ENCODE measurements at regions not wholly inside any gene's neighbourhood (a gene's known extent, or its start where the extent isn't known, plus 50 kb on each side); places are given as distances from the start of the nearest gene placed in this dataset.

DNA sequence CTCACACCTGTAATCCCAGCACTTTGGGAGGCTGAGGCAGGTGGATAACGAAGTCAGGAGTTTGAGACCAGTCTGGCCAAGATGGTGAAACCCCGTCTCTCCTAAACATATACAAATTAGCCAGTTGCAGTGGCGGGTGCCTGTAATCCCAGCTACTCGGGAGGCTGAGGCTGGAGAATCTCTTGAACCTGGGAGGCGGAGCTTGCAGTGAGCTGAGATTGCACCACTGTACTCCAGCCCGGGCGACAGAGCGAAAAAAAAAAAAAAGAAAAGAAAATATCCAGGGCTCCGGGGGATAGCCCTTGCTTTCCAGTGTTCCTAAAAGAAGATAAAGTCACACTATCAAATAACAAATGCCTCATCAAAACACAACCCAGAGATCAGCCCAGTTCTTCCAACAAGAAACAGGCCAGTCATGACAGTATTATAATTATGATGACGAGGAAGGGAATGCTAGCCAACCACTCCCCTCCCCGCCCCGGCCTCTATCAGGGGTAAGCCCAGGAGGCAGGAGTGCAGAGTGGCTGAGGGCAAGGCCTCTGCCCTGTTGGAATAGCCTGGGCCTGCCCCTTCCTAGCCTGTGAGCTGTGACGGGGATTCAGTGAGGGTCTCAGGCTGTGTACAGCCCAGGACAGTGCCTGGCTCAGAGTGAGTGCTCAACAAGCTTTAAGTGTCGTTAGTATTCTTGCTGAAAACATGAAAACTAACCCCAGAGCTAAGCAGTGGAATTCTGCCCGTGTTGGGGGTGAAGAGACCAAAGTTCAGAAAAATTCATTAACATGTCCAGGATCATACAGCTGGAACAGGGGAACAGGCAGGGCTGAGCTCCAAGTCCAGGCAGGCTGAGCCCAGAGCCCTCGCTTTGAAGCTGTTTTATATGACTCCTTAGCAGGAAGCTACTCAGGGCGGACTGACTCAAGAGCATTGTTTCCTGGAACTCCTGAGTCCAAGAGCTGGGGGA is 54.3 kb downstream of the FAM241B start:
- no peak for DNase-seq (ENCODE audit: low spot score)

GRCh38 chr10:69684981-69685353 is 54.9 kb downstream of the FAM241B start:
- DNase-seq (ENCODE audit: low spot score): no peak

- no peak for DNase-seq (ENCODE audit: low spot score)
Measured at GRCh38 chr10:69685426-69685801, 55.4 kb downstream of the FAM241B start.

- no peak for DNase-seq (ENCODE audit: low spot score)
Measured at GRCh38 chr10:69685802-69686585, 55.9 kb downstream of the FAM241B start.

DNA sequence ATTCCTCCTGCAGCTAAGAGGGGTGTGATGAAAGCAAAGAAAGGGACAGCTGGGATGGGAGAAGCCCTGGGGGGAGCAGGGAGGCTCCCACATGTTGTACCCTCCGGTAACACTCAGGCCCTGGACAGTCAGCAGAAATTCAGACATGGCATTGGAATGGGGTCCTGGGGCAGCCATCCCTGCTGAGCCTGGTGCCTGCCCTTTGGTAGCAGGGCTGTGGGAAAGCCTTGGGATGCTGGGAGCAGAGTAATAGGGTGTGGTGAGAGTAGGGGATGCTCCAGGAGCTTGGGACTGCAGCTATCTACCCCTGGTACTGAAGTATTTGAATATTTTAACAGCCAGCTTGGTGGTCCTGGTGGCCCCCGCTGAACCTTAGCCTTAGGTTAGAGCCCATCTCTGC is 56.8 kb downstream of the FAM241B start:
- DNase-seq (ENCODE audit: low spot score): no peak

DNA sequence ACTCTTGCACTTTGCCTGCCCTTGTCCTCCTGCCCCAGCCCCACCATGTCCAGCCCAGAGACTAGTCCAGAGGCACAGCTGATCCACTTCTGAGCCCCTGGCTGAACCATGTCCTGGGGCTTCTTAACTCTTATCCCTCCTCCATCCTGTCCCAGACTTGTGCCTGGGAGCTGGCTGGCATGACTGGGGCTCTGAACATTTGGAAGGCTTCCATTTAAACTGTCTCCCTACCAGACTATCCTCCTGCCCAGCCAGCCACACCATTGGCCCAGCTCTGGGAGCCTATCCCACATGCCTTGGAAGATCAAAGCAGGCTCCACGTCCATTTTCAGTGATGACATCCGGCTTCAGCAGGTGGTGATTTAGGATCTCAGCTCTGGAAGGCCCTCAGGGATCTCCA is 57.4 kb downstream of the FAM241B start:
- no peak for DNase-seq (ENCODE audit: low spot score)

GRCh38 chr10:69692267-69692666 is 62.2 kb downstream of the FAM241B start:
- DNase-seq (ENCODE audit: low spot score): no peak

DNA sequence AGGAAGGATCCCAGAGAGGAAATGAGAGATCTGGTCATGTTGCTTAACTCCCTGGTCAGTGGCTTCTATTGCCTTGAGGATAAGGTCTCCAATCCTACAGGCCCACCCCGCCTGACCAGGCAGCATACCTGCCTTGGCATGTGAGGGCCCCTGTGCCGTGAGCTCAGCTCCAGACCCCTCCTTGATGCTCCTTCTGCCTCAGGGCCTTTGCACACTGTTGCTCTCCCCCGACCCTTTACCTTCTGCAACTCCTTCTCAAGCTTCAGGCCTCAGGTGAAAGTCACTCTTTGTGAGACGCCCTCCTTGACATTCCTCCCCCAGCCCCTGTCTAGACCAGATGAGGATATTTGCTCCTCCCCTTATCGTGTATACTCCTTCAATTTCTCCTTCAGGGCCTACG is 62.8 kb downstream of the FAM241B start:
- DNase-seq (ENCODE audit: low spot score): no peak

- no peak for DNase-seq (ENCODE audit: low spot score)
Measured at GRCh38 chr10:69693886-69694285, 63.8 kb downstream of the FAM241B start.

- DNase-seq (ENCODE audit: low spot score): peak; percentile 27
Measured at GRCh38 chr10:69696073-69696731, 66.2 kb downstream of the FAM241B start.

GRCh38 chr10:69697006-69697405 is 67.0 kb downstream of the FAM241B start:
- no peak for DNase-seq (ENCODE audit: low spot score)

DNA sequence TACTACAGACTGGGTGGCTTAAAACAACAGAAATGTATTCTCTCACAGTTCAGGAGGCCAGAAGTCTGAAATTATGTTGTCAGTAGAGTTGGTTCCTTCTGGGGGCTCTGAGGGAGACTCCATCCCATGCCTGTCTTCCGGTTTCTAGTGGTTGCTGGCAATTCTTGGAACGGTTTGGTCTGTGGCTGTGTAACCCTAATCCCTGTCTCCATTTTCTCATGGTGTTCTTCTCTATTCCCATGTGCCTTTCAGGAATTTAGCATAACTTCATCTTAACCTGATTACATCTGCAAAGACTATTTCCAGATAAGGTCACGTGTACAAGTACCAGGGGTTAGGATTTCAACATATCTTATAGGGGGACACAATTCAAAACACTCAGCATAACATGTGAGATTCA is 73.2 kb downstream of the FAM241B start:
- no peak for DNase-seq (ENCODE audit: low spot score)

DNA sequence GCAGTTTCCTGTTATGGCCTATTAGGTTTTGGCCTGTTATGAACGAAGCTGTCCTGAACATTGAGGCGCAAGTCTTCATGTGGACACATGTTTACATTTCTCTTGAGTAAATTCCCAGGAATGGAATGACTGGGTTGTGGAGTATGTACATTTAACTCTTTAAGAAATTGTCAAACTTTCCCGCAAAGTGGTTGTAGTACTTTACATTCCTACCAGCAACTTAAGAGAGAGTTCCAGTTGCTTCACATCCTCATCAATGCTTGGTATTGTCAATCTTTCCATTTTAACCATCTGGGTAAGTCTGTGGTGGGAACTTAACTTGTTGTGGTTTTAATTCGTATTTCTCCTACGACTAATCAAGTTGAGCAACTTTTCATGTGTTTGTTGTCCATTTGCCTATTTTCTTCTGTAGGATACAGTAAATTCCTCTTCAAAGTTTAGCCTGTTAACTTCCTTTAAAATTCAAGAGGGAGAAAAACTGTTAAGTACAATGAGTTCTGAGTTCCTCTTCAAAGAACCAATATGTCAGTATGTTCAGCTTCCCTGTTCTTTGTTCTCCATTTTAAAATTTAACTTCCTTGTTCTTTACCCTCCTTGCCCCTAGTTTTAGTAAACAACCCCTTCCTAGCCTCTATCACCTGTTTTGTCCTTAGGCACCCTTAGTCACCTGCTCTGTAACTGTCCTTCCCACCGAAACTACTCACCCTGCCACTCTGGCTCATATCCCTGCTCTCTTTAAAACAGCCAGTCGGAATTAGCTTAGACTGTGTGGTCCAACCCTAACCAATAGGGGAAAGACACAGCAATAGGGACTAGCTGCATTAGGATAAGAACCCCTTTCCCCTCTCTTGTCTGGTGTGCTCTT is 74.0 kb downstream of the FAM241B start:
- DNase-seq (ENCODE audit: low spot score): no peak

GRCh38 chr10:69709366-69709941 is 79.4 kb downstream of the FAM241B start:
- DNase-seq (ENCODE audit: low spot score): no peak

DNA sequence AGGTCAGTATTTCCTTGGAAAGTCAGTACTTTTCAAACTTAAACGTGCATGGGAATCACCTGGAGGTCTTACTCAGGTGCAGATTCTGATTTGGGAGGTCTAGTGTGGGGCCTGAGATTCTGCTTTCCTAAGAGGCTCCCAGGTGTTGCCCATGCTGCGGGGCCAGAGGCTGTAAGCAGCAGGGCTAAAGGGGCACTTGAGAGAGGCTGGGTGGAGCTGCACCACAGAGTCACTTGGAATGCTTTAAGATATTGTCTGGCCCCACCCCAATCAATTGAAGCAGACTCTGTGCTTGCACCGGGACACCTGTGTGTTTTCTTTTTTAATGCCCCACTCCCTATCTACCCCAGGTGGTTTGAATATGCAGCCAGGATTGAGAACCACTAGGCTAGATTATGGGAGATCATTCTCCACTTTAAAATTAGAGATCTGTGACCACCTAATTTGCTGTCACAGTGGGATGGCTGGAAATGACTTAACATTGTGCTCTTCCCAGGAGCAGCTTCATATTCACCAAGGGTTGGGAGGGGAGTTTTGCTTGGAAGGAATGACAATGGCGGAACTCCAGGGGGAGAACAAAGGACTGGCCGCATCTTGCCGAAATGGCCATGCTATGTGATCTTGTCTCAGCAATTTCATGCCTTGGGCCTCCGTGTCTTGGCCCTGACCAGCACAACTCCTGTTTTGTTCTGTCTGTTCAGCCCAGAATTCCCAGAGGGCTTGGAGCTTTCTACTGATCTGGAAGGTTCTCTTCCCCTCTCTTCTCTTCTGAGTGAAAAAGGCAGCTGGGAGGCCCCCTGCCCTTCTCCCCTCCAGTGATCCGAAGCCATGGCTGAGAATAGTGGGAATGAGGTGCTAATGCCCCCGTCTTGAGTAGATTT is 80.2 kb downstream of the FAM241B start:
- DNase-seq (ENCODE audit: low spot score): no peak

DNA sequence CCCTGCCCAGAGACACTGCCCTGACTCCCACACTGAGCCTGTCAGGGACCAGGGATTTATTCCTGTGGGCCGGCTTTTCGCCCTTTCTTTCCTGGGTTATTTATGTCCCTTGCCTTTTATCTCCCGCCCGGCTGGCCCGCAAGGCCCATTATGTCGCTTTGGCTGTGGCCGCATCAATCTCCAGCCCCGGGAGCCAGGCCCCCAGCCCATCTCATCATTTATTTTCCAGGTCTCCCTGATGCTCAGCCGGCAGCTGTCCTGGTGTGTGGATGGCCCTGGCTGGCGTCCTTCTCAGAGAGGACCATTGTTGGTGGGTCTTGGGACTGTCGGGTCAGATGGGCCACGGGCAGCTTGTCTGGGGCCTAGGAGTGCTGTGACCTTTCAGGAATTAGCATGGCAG is 82.3 kb downstream of the FAM241B start:
- DNase-seq (ENCODE audit: low spot score): no peak

DNA sequence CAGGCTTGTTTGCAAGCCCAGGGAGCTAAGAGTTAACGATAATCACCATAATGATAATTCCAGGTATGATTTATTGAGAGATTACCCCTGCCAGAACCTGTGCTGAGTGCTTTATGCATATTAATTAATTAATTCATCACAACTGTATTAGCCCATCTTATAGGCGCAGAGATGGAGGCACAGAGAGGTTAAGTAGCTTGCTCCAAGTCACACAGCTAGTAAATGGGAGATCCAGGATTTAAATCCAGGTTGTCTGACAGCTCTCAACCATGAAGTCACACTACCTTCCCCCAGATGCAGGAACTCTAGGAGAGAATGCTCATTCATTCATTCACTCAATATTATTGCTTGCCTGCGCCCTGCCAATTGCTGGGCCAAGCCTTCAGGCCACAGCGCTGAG is 84.5 kb downstream of the FAM241B start:
- DNase-seq (ENCODE audit: low spot score): no peak

- DNase-seq (ENCODE audit: low spot score): no peak
Measured at GRCh38 chr10:69715156-69715898, 85.3 kb downstream of the FAM241B start.

- no peak for DNase-seq (ENCODE audit: low spot score)
Measured at GRCh38 chr10:69715899-69716606, 85.7 kb upstream of the COL13A1 start.

Data from germinal center (tissue), 1 donor.